HL-60 (cell line): ENCODE measurements at regions not wholly inside any gene's neighbourhood (a gene's known extent, or its start where the extent isn't known, plus 50 kb on each side); places are given as distances from the start of the nearest gene placed in this dataset.

Source experiments
- POLR2AphosphoS5 ChIP-seq: IDR thresholded peaks from 2 replicates; pipeline ENCODE4 v1.6.1; 2012; ENCODE audit warnings: low read depth
- REST ChIP-seq: IDR thresholded peaks from 2 replicates; pipeline ENCODE4 v1.6.1; 2012; ENCODE audit warnings: low read depth; ENCODE audit not compliant: insufficient replicate concordance
- TF ChIP-seq, protein P1 (sequence below): IDR thresholded peaks from one replicate; pipeline ENCODE4 v1.5.1; 2011; ENCODE audit warnings: low read length, control low read depth, inconsistent platforms; ENCODE audit not compliant: insufficient read depth

DNA sequence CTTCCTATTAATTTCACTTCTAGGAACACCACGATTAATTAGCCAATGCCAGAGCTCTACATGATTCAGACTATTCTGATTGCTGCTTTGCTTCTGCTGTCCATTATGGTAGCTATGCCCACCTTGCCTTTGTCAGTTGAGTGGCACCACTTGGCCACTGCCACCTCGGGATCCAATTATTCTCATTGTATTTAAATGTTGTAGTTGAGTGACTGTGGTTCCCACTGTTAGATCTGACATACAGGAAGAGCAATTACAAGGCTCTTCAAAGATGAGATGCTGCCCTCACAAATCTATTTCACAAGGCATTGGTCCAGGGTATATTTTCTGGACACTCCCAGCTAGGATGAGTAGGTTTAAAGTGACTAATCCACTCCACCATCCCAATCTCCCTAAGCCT, 864.5 kb upstream of the EDIL3 start:
- TF ChIP-seq, protein P1, sequence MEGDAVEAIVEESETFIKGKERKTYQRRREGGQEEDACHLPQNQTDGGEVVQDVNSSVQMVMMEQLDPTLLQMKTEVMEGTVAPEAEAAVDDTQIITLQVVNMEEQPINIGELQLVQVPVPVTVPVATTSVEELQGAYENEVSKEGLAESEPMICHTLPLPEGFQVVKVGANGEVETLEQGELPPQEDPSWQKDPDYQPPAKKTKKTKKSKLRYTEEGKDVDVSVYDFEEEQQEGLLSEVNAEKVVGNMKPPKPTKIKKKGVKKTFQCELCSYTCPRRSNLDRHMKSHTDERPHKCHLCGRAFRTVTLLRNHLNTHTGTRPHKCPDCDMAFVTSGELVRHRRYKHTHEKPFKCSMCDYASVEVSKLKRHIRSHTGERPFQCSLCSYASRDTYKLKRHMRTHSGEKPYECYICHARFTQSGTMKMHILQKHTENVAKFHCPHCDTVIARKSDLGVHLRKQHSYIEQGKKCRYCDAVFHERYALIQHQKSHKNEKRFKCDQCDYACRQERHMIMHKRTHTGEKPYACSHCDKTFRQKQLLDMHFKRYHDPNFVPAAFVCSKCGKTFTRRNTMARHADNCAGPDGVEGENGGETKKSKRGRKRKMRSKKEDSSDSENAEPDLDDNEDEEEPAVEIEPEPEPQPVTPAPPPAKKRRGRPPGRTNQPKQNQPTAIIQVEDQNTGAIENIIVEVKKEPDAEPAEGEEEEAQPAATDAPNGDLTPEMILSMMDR, result no peak
- TF ChIP-seq REST (no peak), POLR2AphosphoS5 (no peak)
